Aorta (tissue), 5 donors: ENCODE measurements at regions not wholly inside any gene's neighbourhood (a gene's known extent, or its start where the extent isn't known, plus 50 kb on each side); places are given as distances from the start of the nearest gene placed in this dataset.

Experiments used
- ATAC-seq: fragments of 200-7000 bp; cut with Tn5 transposase; one replicate; pipeline ENCODE4 v1.9.1; 2022; ENCODE audit warnings: moderate library complexity; ENCODE audit not compliant: low FRiP score
- DNase-seq, 2 donors: peaks; one replicate each; pipeline ENCODE4 v3.0.0-alpha.2; 2020
- H3K27ac ChIP-seq, 2 donors: one replicate each; pipeline ENCODE4 v1.5.1; 2013; ENCODE audit warnings: low read length in 2 of 2, mild to moderate bottlenecking in 2 of 2, moderate library complexity in 2 of 2, control low read depth in 1 of 2, inconsistent platforms in 1 of 2, low read depth in 1 of 2
- H3K27me3 ChIP-seq, 2 donors: one replicate each; pipeline ENCODE4 v1.6.1; 2013; ENCODE audit warnings: control low read depth in 1 of 2, low read length in 1 of 2, mild to moderate bottlenecking in 1 of 2, moderate library complexity in 1 of 2; ENCODE audit not compliant: insufficient read depth in 2 of 2, control insufficient read depth in 1 of 2
- H3K36me3 ChIP-seq, 2 donors: one replicate each; pipeline ENCODE4 v1.6.1; 2013; ENCODE audit warnings: control low read depth in 1 of 2, low read length in 1 of 2, mild to moderate bottlenecking in 1 of 2; ENCODE audit not compliant: insufficient read depth in 2 of 2, control insufficient read depth in 1 of 2
- H3K4me1 ChIP-seq, 2 donors: one replicate each; pipeline ENCODE4 v1.6.1; 2013; ENCODE audit warnings: low read length in 2 of 2, control low read depth in 1 of 2, mild to moderate bottlenecking in 1 of 2, moderate library complexity in 1 of 2; ENCODE audit not compliant: insufficient read depth in 2 of 2, control insufficient read depth in 1 of 2
- H3K4me3 ChIP-seq, 2 donors: one replicate each; pipeline ENCODE4 v1.5.1; 2013; ENCODE audit warnings: low read length in 2 of 2, control low read depth in 1 of 2, mild to moderate bottlenecking in 1 of 2
- H3K9me3 ChIP-seq: one replicate; pipeline ENCODE4 v1.6.1; 2013; ENCODE audit warnings: mild to moderate bottlenecking, low read length; ENCODE audit not compliant: control insufficient read depth
- WGBS, 2 donors: extraction: QIAGEN DNeasy Blood & Tissue Kit; methylation state at CpG; one replicate each; pipeline ENCODE4 v1.1.7; 2013; 5-methylcytosine and 5-hydroxymethylcytosine counted together
- intact Hi-C, 2 donors: fragments of 100-400 bp; cut with DNase I; formaldehyde crosslinking; loops; one replicate each; pipeline versions ENCODE4 v1.14.2 to v1.15.0; 2022
- donor health status: healthy with polysubstance abuse.
- donor health status: Bipolar disorder and iron deficiency.
- donor health status: DM: no; HTN: no; CAD: no.
- donor health status: DM: no; HTN: no; CAD: no.
- donor health status: DM: yes; HTN: yes; CAD: no.

DNA sequence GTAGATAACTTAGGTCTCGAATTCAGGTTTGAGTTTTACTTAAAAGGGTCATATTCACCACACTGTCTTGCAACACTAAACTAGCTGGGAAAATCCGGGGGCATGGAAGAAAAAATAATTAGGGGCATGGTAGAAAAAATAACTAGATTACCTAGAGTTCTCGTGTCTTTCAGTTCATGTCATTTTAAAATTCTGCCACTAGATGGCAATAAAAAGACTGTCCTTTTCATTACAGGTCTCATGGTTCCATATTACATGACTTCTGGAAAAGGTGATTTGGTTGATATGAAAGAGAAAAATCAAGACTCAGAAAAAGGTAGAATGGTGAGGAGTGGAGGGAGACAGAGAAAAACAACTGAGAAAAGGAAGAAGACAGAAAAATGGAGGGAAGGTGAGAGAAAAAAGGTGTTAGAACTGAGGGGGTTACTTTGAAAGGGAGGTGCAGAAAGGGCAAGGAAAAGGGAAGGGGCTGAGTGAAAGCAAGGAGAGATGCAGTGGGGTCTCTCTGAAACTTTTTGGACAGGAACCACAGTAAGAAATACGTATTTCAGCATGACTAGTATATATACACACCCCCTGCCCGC is 299.0 kb downstream of the KLF12 start:
- Histone ChIP-seq H3K27ac (no peak overlapping the region), H3K36me3 (peaks cover 0 to 2% of the 10 kb centered on the region in 2 donors), H3K27me3 (no peaks in the 10 kb centered on the region), H3K9me3 (no peaks in the 10 kb centered on the region), H3K4me3 (no peak overlapping the region), H3K4me1 (peaks cover 0 to 3% of the 10 kb centered on the region in 2 donors)
- DNase-seq (no peak), ATAC-seq (peak; percentile 62)
- WGBS, 2 donors = 51 to 52% methylated on average over 5 of the region's 5 CpGs
- intact Hi-C loops = loop anchor here in 1 of 2 donors (5.0 to 10.0 kb wide), 3 partner anchors 80 to 452 kb away; partner anchors contain the start of gene KLF12

DNA sequence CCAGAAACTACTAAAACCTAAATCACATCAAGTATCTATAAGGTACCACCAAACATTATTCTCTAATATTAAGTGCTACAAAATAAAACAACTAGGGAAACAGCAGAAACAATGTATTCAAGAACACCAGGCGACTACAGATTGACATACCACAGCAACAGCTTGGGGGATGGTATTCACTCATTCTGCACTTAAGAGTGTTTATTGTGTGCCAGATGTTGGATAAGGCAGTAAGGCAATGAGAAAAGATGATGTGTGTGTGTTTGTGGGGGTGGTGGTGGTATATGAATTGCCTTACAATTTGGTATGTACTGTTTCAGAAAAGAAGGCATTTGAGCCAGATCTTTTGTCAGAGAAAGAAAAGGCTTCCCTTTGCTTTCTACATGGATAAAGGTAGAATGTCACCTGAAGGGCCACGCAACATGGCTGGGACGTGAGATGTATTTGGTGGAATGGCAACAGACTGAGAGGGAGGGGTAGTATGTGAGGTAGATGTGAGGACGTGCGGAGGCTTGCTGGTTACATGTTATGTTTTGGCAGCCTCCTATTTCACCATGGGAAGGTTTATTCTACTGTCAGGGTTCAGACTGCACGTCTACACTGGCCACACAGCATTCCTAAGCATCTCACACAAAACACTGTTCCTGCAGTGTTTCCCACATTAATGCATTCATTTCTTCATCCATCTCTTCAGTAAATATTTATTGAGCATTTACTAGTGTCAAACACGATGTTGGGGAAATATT is 300.7 kb downstream of the KLF12 start:
- Histone ChIP-seq H3K27ac (no peak overlapping the region), H3K4me1 (no peaks in the 10 kb centered on the region), H3K27me3 (no peaks in the 10 kb centered on the region), H3K9me3 (no peaks in the 10 kb centered on the region), H3K36me3 (no peaks in the 10 kb centered on the region), H3K4me3 (no peak overlapping the region)
- WGBS, 2 donors = 78 to 83% methylated on average over 7 of the region's 7 CpGs
- DNase-seq (no peak), ATAC-seq (no peak)
- intact Hi-C loops = loop anchor here (5.0 to 10.0 kb wide), 2 partner anchors 79 to 454 kb away; no protein-coding TSS in a partner anchor

DNA sequence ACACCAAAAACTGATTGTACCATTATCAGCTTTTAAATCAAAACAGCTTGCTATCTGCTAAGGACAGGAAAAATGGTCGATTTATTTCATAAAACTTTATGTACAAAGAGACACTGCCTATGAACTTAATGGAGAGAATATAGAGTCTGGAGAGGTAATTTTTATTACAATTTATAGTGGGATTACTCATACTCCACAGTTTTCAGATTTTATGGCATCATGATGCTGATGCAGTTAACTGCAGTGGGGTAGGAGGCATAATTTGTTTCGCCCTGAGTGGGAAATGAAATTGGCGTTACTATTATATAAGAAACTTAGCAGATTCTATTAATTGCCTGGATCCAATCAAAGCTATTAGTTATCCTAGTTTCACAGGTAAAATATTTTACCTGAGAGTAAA is 301.4 kb downstream of the KLF12 start:
- DNase-seq = no peak
- no peak for ATAC-seq
- H3K4me3 ChIP-seq = no peak overlapping the region
- no peaks in the 10 kb centered on the region for H3K9me3 ChIP-seq
- H3K36me3 ChIP-seq = no peaks in the 10 kb centered on the region
- H3K4me1 ChIP-seq = no peaks in the 10 kb centered on the region
- 74 to 92% methylated on average over 3 of the region's 3 CpGs for WGBS, 2 donors
- H3K27ac ChIP-seq = no peak overlapping the region
- intact Hi-C loops = loop anchor here (5.0 to 10.0 kb wide), 2 partner anchors 78 to 454 kb away; no protein-coding TSS in a partner anchor
- H3K27me3 ChIP-seq = no peaks in the 10 kb centered on the region

DNA sequence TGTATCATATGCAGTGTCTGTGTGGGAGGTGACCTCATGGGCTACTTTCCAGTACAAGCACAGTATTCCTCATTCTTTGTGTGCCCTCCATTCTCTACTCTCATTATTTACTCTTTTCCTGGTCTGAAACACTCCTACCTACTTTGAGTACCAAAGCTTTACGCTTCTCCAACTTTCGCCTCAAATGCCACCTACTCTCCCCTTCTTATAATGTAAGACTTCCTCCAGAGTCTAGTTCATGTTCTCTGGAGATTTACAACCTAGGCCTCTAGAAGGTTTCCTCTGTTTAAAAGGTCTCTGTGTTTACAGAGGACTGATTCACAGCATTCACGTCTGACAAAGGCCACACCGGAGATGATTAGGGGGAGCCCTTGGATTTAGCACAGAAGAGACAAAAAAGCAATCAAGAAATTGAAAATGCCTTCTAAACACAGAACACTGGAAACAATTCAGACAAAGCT is 302.0 kb downstream of the KLF12 start:
- ATAC-seq (no peak), DNase-seq (no peak)
- WGBS, 2 donors = 78 to 82% methylated on average over 4 of the region's 4 CpGs
- Histone ChIP-seq H3K27ac (no peak overlapping the region), H3K27me3 (no peaks in the 10 kb centered on the region), H3K4me3 (no peak overlapping the region), H3K4me1 (no peaks in the 10 kb centered on the region), H3K36me3 (no peaks in the 10 kb centered on the region), H3K9me3 (no peaks in the 10 kb centered on the region)
- intact Hi-C loops = loop anchor here (5.0 to 10.0 kb wide), 2 partner anchors 77 to 455 kb away; no protein-coding TSS in a partner anchor

DNA sequence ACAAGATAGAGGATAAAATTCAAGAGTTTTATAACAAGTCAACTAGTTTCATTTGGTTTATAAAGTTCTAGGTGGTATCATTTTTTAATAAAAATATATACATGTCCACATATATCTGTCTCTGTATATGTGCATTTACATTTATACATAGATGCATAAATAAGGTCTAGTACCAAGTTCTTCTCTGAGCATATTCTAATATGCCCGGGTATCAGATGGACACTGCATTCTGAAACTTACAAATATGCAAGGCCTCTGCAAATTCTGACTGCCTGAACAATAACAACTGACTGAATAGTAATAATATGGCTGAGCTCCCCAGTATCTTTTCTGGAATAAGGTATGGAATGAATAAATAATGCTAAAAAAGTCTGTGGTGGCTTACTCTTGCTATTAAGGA is 304.8 kb downstream of the KLF12 start:
- H3K9me3 ChIP-seq = no peaks in the 10 kb centered on the region
- no peaks in the 10 kb centered on the region for H3K36me3 ChIP-seq
- no peak overlapping the region for H3K27ac ChIP-seq
- H3K4me3 ChIP-seq = no peak overlapping the region
- intact Hi-C loops = no loop called here
- no peaks in the 10 kb centered on the region for H3K4me1 ChIP-seq
- WGBS, 2 donors = 92 to 100% methylated on average over 1 of the region's 1 CpG
- no peak for DNase-seq
- no peaks in the 10 kb centered on the region for H3K27me3 ChIP-seq
- ATAC-seq = no peak

DNA sequence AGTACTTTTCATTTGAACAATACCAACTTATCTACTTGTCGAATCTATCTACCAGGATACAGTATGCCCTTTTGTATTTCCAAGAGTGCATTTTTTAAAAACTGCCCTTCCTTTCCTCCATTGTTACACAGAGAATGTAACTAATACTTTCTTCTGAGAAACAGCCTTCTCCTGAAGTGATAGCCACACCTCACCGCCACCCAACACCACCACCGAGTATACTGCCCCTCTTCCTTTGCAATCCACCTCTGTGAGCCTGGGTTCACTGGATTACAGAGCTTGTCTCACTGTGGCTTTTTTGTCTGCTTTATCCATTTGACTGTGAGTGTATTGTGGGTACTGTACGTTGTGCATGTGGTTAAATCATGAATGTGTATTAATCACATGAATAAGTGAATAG is 305.4 kb downstream of the KLF12 start:
- DNase-seq (no peak), ATAC-seq (no peak)
- Histone ChIP-seq H3K4me3 (no peak overlapping the region), H3K9me3 (no peaks in the 10 kb centered on the region), H3K36me3 (no peaks in the 10 kb centered on the region), H3K27ac (no peak overlapping the region), H3K4me1 (no peaks in the 10 kb centered on the region), H3K27me3 (no peaks in the 10 kb centered on the region)
- 87 to 93% methylated on average over 4 of the region's 4 CpGs for WGBS, 2 donors
- intact Hi-C loops = no loop called here

DNA sequence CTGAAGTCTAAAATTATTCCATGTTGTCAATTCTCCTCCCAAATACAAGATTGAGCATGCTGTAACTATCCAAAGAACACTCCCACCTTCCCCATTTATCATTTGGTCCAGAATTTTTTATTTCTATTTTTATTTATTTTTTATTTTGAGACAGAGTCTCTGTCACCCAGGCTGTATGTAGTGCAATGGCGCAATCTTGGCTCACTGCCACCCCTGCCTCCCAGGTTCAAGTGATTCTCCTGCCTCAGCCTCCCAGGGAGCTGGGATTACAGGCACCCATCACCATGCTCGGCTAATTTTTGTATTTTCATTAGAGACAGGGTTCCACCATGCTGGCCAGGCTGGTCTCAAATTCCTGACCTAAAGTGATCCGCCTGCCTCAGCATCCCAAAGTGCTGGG is 306.8 kb downstream of the KLF12 start:
- 79 to 83% methylated on average over 3 of the region's 3 CpGs for WGBS, 2 donors
- Histone ChIP-seq H3K4me3 (no peak overlapping the region), H3K27me3 (no peaks in the 10 kb centered on the region), H3K9me3 (no peaks in the 10 kb centered on the region), H3K4me1 (no peaks in the 10 kb centered on the region), H3K36me3 (no peaks in the 10 kb centered on the region), H3K27ac (no peak overlapping the region)
- no peak for DNase-seq
- no peak for ATAC-seq
- intact Hi-C loops = no loop called here

DNA sequence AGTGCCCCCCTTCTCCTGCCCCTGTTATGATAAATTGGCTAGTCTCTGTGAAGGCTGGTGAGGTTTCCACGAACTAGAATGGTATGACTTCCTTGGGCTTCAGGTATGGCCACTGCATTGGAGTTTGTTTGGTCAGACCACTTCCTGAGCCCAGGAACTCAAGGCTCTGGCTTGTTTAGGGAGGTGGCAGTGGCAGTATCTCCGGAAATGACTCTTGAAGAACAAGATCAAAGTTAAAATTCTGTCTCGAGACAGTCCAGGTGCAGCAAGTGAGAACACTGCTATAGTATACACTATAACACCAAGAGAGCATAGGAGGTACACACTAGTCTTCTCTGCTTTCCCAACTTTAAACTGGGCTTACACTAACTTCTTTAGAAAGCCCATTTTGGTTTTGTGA is 309.1 kb downstream of the KLF12 start:
- no peaks in the 10 kb centered on the region for H3K36me3 ChIP-seq
- no peaks in the 10 kb centered on the region for H3K4me1 ChIP-seq
- H3K27me3 ChIP-seq = no peaks in the 10 kb centered on the region
- no peak for ATAC-seq
- H3K4me3 ChIP-seq = no peak overlapping the region
- H3K27ac ChIP-seq = no peak overlapping the region
- no peak for DNase-seq
- no peaks in the 10 kb centered on the region for H3K9me3 ChIP-seq
- 94 to 98% methylated on average over 3 of the region's 3 CpGs for WGBS, 2 donors
- intact Hi-C loops = no loop called here
